GM23248 (cell line): ENCODE measurements at regions not wholly inside any gene's neighbourhood (a gene's known extent, or its start where the extent isn't known, plus 50 kb on each side); places are given as distances from the start of the nearest gene placed in this dataset.

Experiments used
- EZH2 ChIP-seq: fragments of 200-600 bp; sonication (generic); IDR thresholded peaks from 2 replicates; pipeline ENCODE4 v1.6.1; 2018; ENCODE audit warnings: antibody characterized with exemption, mild to moderate bottlenecking; ENCODE audit not compliant: insufficient read depth, poor library complexity, severe bottlenecking
- EZH2phosphoT487 ChIP-seq: fragments of 200-600 bp; sonication (generic); IDR thresholded peaks from 2 replicates; pipeline ENCODE4 v1.6.1; 2018; ENCODE audit warnings: antibody characterized with exemption, moderate library complexity, mild to moderate bottlenecking, low read depth; ENCODE audit not compliant: insufficient read depth

DNA sequence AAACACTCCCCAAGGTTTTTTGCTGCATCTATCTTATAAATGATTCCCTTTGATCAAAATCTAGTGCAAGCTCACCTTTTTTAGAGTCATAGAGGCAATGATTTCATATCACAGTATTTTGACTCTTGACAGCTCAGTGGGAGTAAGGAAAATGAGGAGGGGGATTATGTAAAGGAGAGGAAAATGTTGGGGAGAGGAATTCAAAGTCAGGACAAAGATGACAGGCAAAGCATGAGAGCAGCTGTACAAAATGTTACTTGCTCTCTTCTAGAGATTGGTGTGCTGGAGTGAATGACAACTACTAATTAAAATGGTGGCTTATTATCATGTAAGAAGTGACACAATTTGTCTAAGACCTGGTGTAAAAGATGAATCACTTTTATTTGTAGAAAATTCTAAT is 644.6 kb upstream of the CHORDC1 start:
- TF ChIP-seq EZH2 (no peak), EZH2phosphoT487 (no peak)
